ENCODE measurements at regions not wholly inside any gene's neighbourhood (a gene's known extent, or its start where the extent isn't known, plus 50 kb on each side); places are given as distances from the start of the nearest gene placed in this dataset.

GRCh38 chr10:71052708-71053107, 159.7 kb upstream of the UNC5B start:
- TF ChIP-seq, protein P1, sequence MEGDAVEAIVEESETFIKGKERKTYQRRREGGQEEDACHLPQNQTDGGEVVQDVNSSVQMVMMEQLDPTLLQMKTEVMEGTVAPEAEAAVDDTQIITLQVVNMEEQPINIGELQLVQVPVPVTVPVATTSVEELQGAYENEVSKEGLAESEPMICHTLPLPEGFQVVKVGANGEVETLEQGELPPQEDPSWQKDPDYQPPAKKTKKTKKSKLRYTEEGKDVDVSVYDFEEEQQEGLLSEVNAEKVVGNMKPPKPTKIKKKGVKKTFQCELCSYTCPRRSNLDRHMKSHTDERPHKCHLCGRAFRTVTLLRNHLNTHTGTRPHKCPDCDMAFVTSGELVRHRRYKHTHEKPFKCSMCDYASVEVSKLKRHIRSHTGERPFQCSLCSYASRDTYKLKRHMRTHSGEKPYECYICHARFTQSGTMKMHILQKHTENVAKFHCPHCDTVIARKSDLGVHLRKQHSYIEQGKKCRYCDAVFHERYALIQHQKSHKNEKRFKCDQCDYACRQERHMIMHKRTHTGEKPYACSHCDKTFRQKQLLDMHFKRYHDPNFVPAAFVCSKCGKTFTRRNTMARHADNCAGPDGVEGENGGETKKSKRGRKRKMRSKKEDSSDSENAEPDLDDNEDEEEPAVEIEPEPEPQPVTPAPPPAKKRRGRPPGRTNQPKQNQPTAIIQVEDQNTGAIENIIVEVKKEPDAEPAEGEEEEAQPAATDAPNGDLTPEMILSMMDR (IDR thresholded peaks at IDR 0.05), result no peak
- Histone ChIP-seq H3K9me3 (no peaks in the 10 kb centered on the region), H3K27me3 (no peaks in the 10 kb centered on the region), H3K4me1 (no peaks in the 10 kb centered on the region), H3K9ac (ENCODE audit: low read depth in 2 of 2, low read length in 2 of 2) (no peak overlapping the region), H3K36me3 (no peaks in the 10 kb centered on the region), H3K4me3 (no peak overlapping the region), H3K27ac (no peak overlapping the region)
- no peak for DNase-seq
- intact Hi-C loops (cut with DNase I), result no loop called here

DNA sequence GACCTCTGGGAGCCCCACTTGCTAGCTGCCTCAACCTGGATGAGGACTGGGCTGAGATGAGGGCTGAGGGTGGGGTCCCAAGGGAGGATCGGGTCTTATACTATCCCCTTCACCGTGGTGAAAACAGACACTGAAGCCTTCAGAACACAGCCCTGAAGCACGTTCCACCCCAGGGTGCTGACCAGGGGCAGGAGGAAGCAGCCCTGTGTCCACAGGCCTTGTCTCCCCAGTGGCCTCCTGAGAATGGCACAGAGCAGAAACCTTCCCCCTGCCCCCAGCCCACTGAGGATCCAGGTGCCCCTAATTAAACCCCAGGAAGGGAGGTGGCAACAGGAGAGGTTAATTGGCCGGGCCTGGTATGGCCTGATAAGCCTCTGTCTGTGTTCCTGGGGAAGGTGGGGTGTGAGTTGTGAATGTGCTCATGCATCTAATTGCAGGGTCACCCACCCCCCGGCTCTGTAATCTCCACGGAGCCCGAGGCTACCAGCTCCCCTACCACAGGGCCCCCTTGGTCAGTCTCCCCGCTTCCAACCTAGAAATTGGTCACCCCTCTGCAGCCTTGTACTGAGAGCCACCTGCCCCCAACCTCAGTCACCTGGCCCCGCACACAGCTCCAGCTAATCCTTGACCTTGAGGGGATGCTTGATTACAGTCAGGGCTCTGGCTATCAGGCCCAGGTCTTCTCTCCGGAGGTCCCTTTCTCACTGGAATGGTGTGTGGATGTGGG, 159.0 kb upstream of the UNC5B start:
- Histone ChIP-seq H3K27me3 (no peaks in the 10 kb centered on the region), H3K9me3 (no peaks in the 10 kb centered on the region), H3K4me1 (no peaks in the 10 kb centered on the region), H3K4me3 (no peak overlapping the region), H3K36me3 (no peaks in the 10 kb centered on the region), H3K27ac (no peak overlapping the region), H3K9ac (ENCODE audit: low read depth in 2 of 2, low read length in 2 of 2) (no peak overlapping the region)
- intact Hi-C loops (cut with DNase I), result no loop called here
- TF ChIP-seq, protein P1 (IDR thresholded peaks at IDR 0.05), result no peak
- DNase-seq, result no peak

- DNase-seq, result no peak
- Histone ChIP-seq H3K4me3 (no peak overlapping the region), H3K27ac (no peak overlapping the region), H3K9me3 (no peaks in the 10 kb centered on the region), H3K27me3 (no peaks in the 10 kb centered on the region), H3K4me1 (no peaks in the 10 kb centered on the region), H3K9ac (ENCODE audit: low read depth in 2 of 2, low read length in 2 of 2) (no peak overlapping the region), H3K36me3 (no peaks in the 10 kb centered on the region)
- TF ChIP-seq, protein P1 (IDR thresholded peaks at IDR 0.05), result no peak
- intact Hi-C loops (cut with DNase I), result no loop called here
These were observed 154.1 kb upstream of the UNC5B start for GRCh38 chr10:71058308-71058707.

DNA sequence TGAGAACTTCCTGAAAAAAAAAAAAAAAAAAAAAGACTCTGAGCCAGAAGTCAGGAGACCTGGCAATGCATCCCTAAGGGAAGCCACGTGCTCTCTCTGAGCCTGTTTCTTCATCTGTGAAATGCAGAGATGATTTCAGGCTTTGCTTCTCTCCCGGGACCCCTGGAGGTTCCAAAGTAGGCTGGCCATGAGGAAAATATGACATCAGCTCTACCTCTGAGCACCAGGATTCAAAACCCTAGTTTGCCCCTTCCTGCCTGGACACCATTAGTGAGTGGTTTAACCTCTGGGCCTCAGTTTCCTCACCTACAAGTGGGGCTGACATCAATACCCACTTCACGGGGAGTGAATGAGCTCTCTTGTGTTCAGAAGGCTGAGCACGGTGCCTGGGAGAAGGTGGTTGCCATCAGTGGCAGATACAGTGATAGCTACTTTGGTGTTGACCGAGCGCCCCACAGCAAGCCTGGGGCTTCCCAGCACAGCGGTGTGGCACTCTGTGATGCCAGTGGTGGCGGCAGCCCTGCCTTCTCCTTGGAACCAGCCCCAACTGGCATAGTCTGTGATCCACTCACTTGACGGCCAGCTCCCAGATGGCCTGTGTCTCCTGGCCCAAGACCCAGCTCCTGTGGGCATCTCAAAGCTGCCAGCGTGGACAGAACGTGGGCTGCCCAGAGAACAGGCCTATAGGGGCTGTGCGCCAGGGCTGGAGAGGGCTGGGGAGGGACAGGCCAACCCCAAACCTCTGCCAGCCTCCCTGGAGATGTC, 153.1 kb upstream of the UNC5B start:
- no peak overlapping the region for H3K9ac ChIP-seq (ENCODE audit: low read depth in 2 of 2, low read length in 2 of 2)
- TF ChIP-seq, protein P1 (IDR thresholded peaks at IDR 0.05), result no peak
- no peaks in the 10 kb centered on the region for H3K4me1 ChIP-seq
- H3K36me3 ChIP-seq, result no peaks in the 10 kb centered on the region
- H3K27me3 ChIP-seq, result no peaks in the 10 kb centered on the region
- no peaks in the 10 kb centered on the region for H3K9me3 ChIP-seq
- intact Hi-C loops (cut with DNase I), result no loop called here
- H3K4me3 ChIP-seq, result no peak overlapping the region
- no peak for DNase-seq
- no peak overlapping the region for H3K27ac ChIP-seq

GRCh38 chr10:71059943-71060342, 152.4 kb upstream of the UNC5B start:
- H3K9ac ChIP-seq (ENCODE audit: low read depth in 2 of 2, low read length in 2 of 2), result no peak overlapping the region
- TF ChIP-seq, protein P1 (IDR thresholded peaks at IDR 0.05), result no peak
- H3K4me1 ChIP-seq, result no peaks in the 10 kb centered on the region
- H3K4me3 ChIP-seq, result no peak overlapping the region
- no peak for DNase-seq
- no peak overlapping the region for H3K27ac ChIP-seq
- intact Hi-C loops (cut with DNase I), result loop anchor here (10.0 kb wide), 1 partner anchor 135 kb away; no protein-coding TSS in a partner anchor
- no peaks in the 10 kb centered on the region for H3K36me3 ChIP-seq
- H3K9me3 ChIP-seq, result no peaks in the 10 kb centered on the region
- no peaks in the 10 kb centered on the region for H3K27me3 ChIP-seq

All from colonic mucosa (tissue), 4 donors.